A549 (cell line): ENCODE measurements at regions not wholly inside any gene's neighbourhood (a gene's known extent, or its start where the extent isn't known, plus 50 kb on each side); places are given as distances from the start of the nearest gene placed in this dataset.

Source experiments
- BHLHE40 ChIP-seq: IDR thresholded peaks from 2 replicates; pipeline ENCODE4 v1.6.1; 2012; ENCODE audit warnings: low read depth, low read length, inconsistent platforms
- CHD2 ChIP-seq: fragments of 150-350 bp; IDR thresholded peaks from 2 replicates; pipeline ENCODE4 v1.6.1; 2014; ENCODE audit warnings: low read length; ENCODE audit not compliant: partially characterized antibody
- EHMT2 ChIP-seq: fragments of 200-600 bp; sonication (generic); IDR thresholded peaks from 2 replicates; pipeline ENCODE4 v1.6.1; 2016; ENCODE audit warnings: antibody characterized with exemption, low read depth, mild to moderate bottlenecking, moderate library complexity
- JUNB ChIP-seq: fragments of >200 bp; sonication (Bioruptor Twin); formaldehyde crosslinking; IDR thresholded peaks from 2 replicates; pipeline ENCODE4 v1.6.1; 2016
- PBX3 ChIP-seq: IDR thresholded peaks from 2 replicates; pipeline ENCODE4 v1.6.1; 2012
- POLR2AphosphoS2 ChIP-seq: conservative IDR thresholded peaks from 2 replicates; pipeline ENCODE4 v1.6.1; 2012; ENCODE audit warnings: low read length, improper control_type of control experiment, inconsistent platforms
- RAD21 ChIP-seq, 2 experiments: fragments of >200 bp in 1 of 2; sonication (Bioruptor Twin) in 1 of 2; formaldehyde crosslinking in 1 of 2; IDR thresholded peaks in 1 of 2; conservative IDR thresholded peaks in 1 of 2; 2 replicates in 1 of 2; 3 replicates in 1 of 2; pipeline ENCODE4 v1.6.1; 2012 to 2018; ENCODE audit warnings: inconsistent platforms in 1 of 2
- SMC3 ChIP-seq: fragments of >200 bp; sonication (Bioruptor Twin); formaldehyde crosslinking; IDR thresholded peaks from 3 replicates; pipeline ENCODE4 v1.6.1; 2018; ENCODE audit warnings: inconsistent platforms
- TF ChIP-seq, protein P1 (sequence below): fragments of >200 bp; sonication (Bioruptor Twin); formaldehyde crosslinking; IDR thresholded peaks from 3 replicates; pipeline ENCODE4 v1.5.1; 2016
- TF ChIP-seq, protein P2 (sequence below): fragments of 200-600 bp; sonication (generic); IDR thresholded peaks from 2 replicates; pipeline ENCODE4 v1.6.1; 2016; ENCODE audit warnings: antibody characterized with exemption, mild to moderate bottlenecking, moderate library complexity

DNA sequence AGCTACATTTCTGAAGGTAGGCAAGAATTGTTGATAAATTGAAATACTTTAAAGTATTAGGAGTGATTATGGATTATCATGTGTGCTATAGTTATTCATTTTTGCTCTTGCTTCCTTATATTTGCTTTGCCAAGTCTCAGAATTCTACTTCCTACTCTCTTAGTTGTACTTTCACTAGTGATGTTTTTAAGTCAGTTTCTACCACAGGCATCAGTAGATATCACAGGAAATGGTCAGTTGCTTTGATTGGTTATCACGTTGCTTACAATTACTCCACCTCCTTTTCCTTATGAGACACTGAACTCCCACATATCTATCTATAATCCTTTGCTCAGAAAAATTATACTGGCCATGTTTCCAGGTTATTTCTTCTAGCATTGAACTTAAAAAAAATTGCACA lies 472.8 kb downstream of the DMRTA1 start:
- TF ChIP-seq BHLHE40, result no peak
- TF ChIP-seq JUNB, result no peak
- TF ChIP-seq, protein P1, sequence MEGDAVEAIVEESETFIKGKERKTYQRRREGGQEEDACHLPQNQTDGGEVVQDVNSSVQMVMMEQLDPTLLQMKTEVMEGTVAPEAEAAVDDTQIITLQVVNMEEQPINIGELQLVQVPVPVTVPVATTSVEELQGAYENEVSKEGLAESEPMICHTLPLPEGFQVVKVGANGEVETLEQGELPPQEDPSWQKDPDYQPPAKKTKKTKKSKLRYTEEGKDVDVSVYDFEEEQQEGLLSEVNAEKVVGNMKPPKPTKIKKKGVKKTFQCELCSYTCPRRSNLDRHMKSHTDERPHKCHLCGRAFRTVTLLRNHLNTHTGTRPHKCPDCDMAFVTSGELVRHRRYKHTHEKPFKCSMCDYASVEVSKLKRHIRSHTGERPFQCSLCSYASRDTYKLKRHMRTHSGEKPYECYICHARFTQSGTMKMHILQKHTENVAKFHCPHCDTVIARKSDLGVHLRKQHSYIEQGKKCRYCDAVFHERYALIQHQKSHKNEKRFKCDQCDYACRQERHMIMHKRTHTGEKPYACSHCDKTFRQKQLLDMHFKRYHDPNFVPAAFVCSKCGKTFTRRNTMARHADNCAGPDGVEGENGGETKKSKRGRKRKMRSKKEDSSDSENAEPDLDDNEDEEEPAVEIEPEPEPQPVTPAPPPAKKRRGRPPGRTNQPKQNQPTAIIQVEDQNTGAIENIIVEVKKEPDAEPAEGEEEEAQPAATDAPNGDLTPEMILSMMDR, result no peak
- TF ChIP-seq RAD21 (conservative IDR thresholded peaks at IDR 0.05 in 1 of 2, IDR thresholded peaks at IDR 0.05 in 1 of 2), result no peak
- no peak for TF ChIP-seq CHD2
- TF ChIP-seq PBX3, result no peak
- no peak for TF ChIP-seq SMC3
- TF ChIP-seq, protein P2, sequence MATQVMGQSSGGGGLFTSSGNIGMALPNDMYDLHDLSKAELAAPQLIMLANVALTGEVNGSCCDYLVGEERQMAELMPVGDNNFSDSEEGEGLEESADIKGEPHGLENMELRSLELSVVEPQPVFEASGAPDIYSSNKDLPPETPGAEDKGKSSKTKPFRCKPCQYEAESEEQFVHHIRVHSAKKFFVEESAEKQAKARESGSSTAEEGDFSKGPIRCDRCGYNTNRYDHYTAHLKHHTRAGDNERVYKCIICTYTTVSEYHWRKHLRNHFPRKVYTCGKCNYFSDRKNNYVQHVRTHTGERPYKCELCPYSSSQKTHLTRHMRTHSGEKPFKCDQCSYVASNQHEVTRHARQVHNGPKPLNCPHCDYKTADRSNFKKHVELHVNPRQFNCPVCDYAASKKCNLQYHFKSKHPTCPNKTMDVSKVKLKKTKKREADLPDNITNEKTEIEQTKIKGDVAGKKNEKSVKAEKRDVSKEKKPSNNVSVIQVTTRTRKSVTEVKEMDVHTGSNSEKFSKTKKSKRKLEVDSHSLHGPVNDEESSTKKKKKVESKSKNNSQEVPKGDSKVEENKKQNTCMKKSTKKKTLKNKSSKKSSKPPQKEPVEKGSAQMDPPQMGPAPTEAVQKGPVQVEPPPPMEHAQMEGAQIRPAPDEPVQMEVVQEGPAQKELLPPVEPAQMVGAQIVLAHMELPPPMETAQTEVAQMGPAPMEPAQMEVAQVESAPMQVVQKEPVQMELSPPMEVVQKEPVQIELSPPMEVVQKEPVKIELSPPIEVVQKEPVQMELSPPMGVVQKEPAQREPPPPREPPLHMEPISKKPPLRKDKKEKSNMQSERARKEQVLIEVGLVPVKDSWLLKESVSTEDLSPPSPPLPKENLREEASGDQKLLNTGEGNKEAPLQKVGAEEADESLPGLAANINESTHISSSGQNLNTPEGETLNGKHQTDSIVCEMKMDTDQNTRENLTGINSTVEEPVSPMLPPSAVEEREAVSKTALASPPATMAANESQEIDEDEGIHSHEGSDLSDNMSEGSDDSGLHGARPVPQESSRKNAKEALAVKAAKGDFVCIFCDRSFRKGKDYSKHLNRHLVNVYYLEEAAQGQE, result no peak
- TF ChIP-seq EHMT2, result no peak
- no peak for TF ChIP-seq POLR2AphosphoS2
